ENCODE measurements at regions not wholly inside any gene's neighbourhood (a gene's known extent, or its start where the extent isn't known, plus 50 kb on each side); places are given as distances from the start of the nearest gene placed in this dataset.

- no peaks in the 10 kb centered on the region for H3K27me3 Mint-ChIP-seq (ENCODE audit: low read depth)
- H3K27ac Mint-ChIP-seq: peak overlapping the region; percentile 57
- TF ChIP-seq FOXP4 (CRISPR knock-in tag; IDR thresholded peaks at IDR 0.05) (no peak), GABPB1 (CRISPR knock-in tag; IDR thresholded peaks at IDR 0.05) (no peak), ZBTB43 (CRISPR knock-in tag; IDR thresholded peaks at IDR 0.05) (no peak), STAT6 (CRISPR knock-in tag; conservative IDR thresholded peaks at IDR 0.05; ENCODE audit: low read depth) (no peak), FOXP1 (CRISPR knock-in tag; IDR thresholded peaks at IDR 0.05; ENCODE audit: borderline replicate concordance) (no peak), ZNF232 (CRISPR knock-in tag; IDR thresholded peaks at IDR 0.05) (no peak), NR1H2 (CRISPR knock-in tag; IDR thresholded peaks at IDR 0.05) (no peak), ZNF425 (CRISPR knock-in tag; conservative IDR thresholded peaks at IDR 0.05) (no peak), NR2C2 (CRISPR knock-in tag; IDR thresholded peaks at IDR 0.05) (no peak)
- TF ChIP-seq, protein P1, sequence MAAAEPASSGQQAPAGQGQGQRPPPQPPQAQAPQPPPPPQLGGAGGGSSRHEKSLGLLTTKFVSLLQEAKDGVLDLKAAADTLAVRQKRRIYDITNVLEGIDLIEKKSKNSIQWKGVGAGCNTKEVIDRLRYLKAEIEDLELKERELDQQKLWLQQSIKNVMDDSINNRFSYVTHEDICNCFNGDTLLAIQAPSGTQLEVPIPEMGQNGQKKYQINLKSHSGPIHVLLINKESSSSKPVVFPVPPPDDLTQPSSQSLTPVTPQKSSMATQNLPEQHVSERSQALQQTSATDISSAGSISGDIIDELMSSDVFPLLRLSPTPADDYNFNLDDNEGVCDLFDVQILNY (CRISPR knock-in tag; IDR thresholded peaks at IDR 0.05): no peak
- TF ChIP-seq, protein P2, sequence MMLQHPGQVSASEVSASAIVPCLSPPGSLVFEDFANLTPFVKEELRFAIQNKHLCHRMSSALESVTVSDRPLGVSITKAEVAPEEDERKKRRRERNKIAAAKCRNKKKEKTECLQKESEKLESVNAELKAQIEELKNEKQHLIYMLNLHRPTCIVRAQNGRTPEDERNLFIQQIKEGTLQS (CRISPR knock-in tag; conservative IDR thresholded peaks at IDR 0.05): no peak
- no peak for DNase-seq (ENCODE audit: low spot score)
- no peaks in the 10 kb centered on the region for H3K9me3 Mint-ChIP-seq
- ChIA-PET POLR2A (no interaction called here), CTCF (interaction anchor here (1.0 to 1.8 kb wide), 2 partner anchors 15 to 33 kb away, joined by 3 to 4 read pairs; no protein-coding TSS in a partner anchor)
- peak; percentile 47 for ATAC-seq
- H3K36me3 Mint-ChIP-seq: no peaks in the 10 kb centered on the region
- H3K4me1 Mint-ChIP-seq: peaks cover 12% of the 10 kb centered on the region
- H3K4me3 Mint-ChIP-seq: no peak overlapping the region
These were observed 108.7 kb upstream of the RAB6C start for GRCh38 chr2:129870685-129871241.

DNA sequence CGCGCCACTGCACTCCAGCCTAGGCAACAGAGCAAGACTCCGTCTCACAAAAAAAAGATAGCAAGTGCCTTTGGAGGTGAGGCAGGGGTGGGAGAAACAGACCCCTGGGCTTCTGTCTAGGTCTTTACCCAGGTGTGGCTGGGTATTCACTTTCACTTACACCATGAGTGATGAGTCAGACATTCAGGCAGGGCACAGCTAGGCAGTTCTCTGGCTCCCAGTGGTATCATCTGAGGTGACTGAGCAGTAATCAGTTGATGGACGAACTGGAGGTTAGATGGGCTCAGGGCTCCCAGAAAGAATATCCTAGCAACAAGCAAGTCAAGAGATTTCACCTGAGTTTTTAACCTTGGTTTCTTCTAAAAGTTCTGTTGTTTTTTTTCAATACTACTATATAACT is 107.0 kb upstream of the RAB6C start:
- Mint-ChIP-seq H3K27ac (no peak overlapping the region), H3K9me3 (no peaks in the 10 kb centered on the region), H3K36me3 (no peaks in the 10 kb centered on the region), H3K27me3 (ENCODE audit: low read depth) (no peaks in the 10 kb centered on the region), H3K4me3 (no peak overlapping the region), H3K4me1 (peaks cover 18% of the 10 kb centered on the region)
- POLR2A ChIA-PET: no interaction called here
- no peak for ATAC-seq
- CTCF ChIA-PET: no interaction called here
- no peak for DNase-seq (ENCODE audit: low spot score)
- no peak for TF ChIP-seq ELF4 (CRISPR knock-in tag; IDR thresholded peaks at IDR 0.05; ENCODE audit: low read depth)
- TF ChIP-seq ATF1 (CRISPR knock-in tag; IDR thresholded peaks at IDR 0.05): no peak
- no peak for TF ChIP-seq EMX1 (CRISPR knock-in tag; IDR thresholded peaks at IDR 0.05)
- no peak for TF ChIP-seq KAT7 (CRISPR knock-in tag; IDR thresholded peaks at IDR 0.05; ENCODE audit: borderline replicate concordance)
- TF ChIP-seq ZNF532 (CRISPR knock-in tag; IDR thresholded peaks at IDR 0.05; ENCODE audit: borderline replicate concordance): no peak
- no peak for TF ChIP-seq ZNF416 (CRISPR knock-in tag; IDR thresholded peaks at IDR 0.05)
- no peak for TF ChIP-seq TCF7 (CRISPR knock-in tag; IDR thresholded peaks at IDR 0.05; ENCODE audit: low read depth)
- no peak for TF ChIP-seq ETV6 (CRISPR knock-in tag; IDR thresholded peaks at IDR 0.05)
